Osteocyte (in vitro differentiated cells): ENCODE measurements at regions not wholly inside any gene's neighbourhood (a gene's known extent, or its start where the extent isn't known, plus 50 kb on each side); places are given as distances from the start of the nearest gene placed in this dataset.

Source experiments
- DNase-seq: peaks from one replicate; pipeline ENCODE4 v3.0.0; 2021; ENCODE audit warnings: mixed read lengths; ENCODE audit not compliant: unreplicated experiment; ENCODE audit errors: extremely low spot score
- H3K27ac Mint-ChIP-seq: one replicate; pipeline ENCODE4 v1.8.0; 2021; ENCODE audit warnings: mild to moderate bottlenecking, mixed read lengths; ENCODE audit not compliant: unreplicated experiment
- H3K27me3 Mint-ChIP-seq: one replicate; pipeline ENCODE4 v1.8.0; 2021; ENCODE audit warnings: mixed read lengths; ENCODE audit not compliant: unreplicated experiment
- H3K36me3 Mint-ChIP-seq: one replicate; pipeline ENCODE4 v1.8.0; 2021; ENCODE audit warnings: mixed read lengths; ENCODE audit not compliant: unreplicated experiment
- H3K4me1 Mint-ChIP-seq: one replicate; pipeline ENCODE4 v1.8.0; 2021; ENCODE audit warnings: mixed read lengths; ENCODE audit not compliant: unreplicated experiment
- H3K4me3 Mint-ChIP-seq: one replicate; pipeline ENCODE4 v1.8.0; 2021; ENCODE audit warnings: mild to moderate bottlenecking, moderate library complexity, mixed read lengths; ENCODE audit not compliant: unreplicated experiment
- H3K9me3 Mint-ChIP-seq: one replicate; pipeline ENCODE4 v1.8.0; 2021; ENCODE audit warnings: mixed read lengths; ENCODE audit not compliant: unreplicated experiment
- CTCF ChIP-seq: fragments of 200-600 bp; sonication (generic); IDR thresholded peaks from 2 replicates; pipeline ENCODE4 v1.5.0; 2021; ENCODE audit warnings: antibody characterized with exemption, mild to moderate bottlenecking, moderate library complexity

GRCh38 chr2:207395535-207396251 is 134.1 kb upstream of the CREB1 start:
- H3K9me3 Mint-ChIP-seq = peaks cover 6% of the 10 kb centered on the region
- H3K36me3 Mint-ChIP-seq = no peaks in the 10 kb centered on the region
- H3K4me3 Mint-ChIP-seq = no peak overlapping the region
- H3K27me3 Mint-ChIP-seq = no peaks in the 10 kb centered on the region
- DNase-seq = no peak
- H3K4me1 Mint-ChIP-seq = peaks cover 17% of the 10 kb centered on the region
- TF ChIP-seq CTCF = no peak
- no peak overlapping the region for H3K27ac Mint-ChIP-seq

- TF ChIP-seq CTCF = no peak
- H3K4me1 Mint-ChIP-seq = peaks cover 17% of the 10 kb centered on the region
- no peak for DNase-seq
- H3K4me3 Mint-ChIP-seq = no peak overlapping the region
- no peaks in the 10 kb centered on the region for H3K36me3 Mint-ChIP-seq
- H3K27ac Mint-ChIP-seq = no peak overlapping the region
- H3K27me3 Mint-ChIP-seq = no peaks in the 10 kb centered on the region
- peaks cover 6% of the 10 kb centered on the region for H3K9me3 Mint-ChIP-seq
These were observed 131.7 kb upstream of the CREB1 start for GRCh38 chr2:207397917-207398655.

- H3K9me3 Mint-ChIP-seq = peaks cover 6% of the 10 kb centered on the region
- H3K4me3 Mint-ChIP-seq = no peak overlapping the region
- no peak for DNase-seq
- no peak for TF ChIP-seq CTCF
- H3K27ac Mint-ChIP-seq = no peak overlapping the region
- H3K4me1 Mint-ChIP-seq = peaks cover 10% of the 10 kb centered on the region
- H3K36me3 Mint-ChIP-seq = no peaks in the 10 kb centered on the region
- no peaks in the 10 kb centered on the region for H3K27me3 Mint-ChIP-seq
These were observed 130.5 kb upstream of the CREB1 start for GRCh38 chr2:207399301-207399700.

GRCh38 chr2:207401338-207401737 is 128.4 kb upstream of the CREB1 start:
- no peaks in the 10 kb centered on the region for H3K9me3 Mint-ChIP-seq
- H3K27me3 Mint-ChIP-seq = no peaks in the 10 kb centered on the region
- H3K4me3 Mint-ChIP-seq = no peak overlapping the region
- H3K27ac Mint-ChIP-seq = no peak overlapping the region
- H3K4me1 Mint-ChIP-seq = no peaks in the 10 kb centered on the region
- no peak for TF ChIP-seq CTCF
- DNase-seq = no peak
- H3K36me3 Mint-ChIP-seq = no peaks in the 10 kb centered on the region

- no peak for DNase-seq
- Mint-ChIP-seq H3K9me3 (no peaks in the 10 kb centered on the region), H3K4me1 (no peaks in the 10 kb centered on the region), H3K27me3 (no peaks in the 10 kb centered on the region), H3K27ac (no peak overlapping the region), H3K4me3 (no peak overlapping the region), H3K36me3 (no peaks in the 10 kb centered on the region)
- no peak for TF ChIP-seq CTCF
These were observed 126.6 kb upstream of the CREB1 start for GRCh38 chr2:207403141-207403540.
